NCI-H69 (cell line): ENCODE measurements at regions not wholly inside any gene's neighbourhood (a gene's known extent, or its start where the extent isn't known, plus 50 kb on each side); places are given as distances from the start of the nearest gene placed in this dataset.

Experiments used
- DNase-seq: peaks from one replicate; lab custom pipeline; 2025; lab: John Stamatoyannopoulos, UW

DNA sequence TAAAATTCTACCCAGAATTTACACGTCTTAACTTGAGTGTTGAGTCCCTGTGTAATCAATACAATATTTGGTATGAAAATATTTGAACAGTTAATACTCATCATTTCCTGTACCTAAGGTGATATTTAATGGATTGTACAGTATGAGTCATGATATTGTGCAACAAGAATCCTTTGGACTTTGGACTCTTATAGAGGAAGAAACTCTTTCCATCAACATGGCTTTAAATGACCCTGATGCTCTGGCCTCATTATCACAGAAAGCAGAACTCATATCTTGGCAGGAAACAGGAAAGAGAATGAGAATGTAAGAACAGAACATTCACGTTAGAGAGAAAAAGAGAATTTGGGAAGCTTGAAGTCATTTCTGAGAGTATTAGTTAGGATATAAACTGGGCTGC is 168.8 kb upstream of the B3GALT2 start:
- peak; percentile 87 for DNase-seq

DNA sequence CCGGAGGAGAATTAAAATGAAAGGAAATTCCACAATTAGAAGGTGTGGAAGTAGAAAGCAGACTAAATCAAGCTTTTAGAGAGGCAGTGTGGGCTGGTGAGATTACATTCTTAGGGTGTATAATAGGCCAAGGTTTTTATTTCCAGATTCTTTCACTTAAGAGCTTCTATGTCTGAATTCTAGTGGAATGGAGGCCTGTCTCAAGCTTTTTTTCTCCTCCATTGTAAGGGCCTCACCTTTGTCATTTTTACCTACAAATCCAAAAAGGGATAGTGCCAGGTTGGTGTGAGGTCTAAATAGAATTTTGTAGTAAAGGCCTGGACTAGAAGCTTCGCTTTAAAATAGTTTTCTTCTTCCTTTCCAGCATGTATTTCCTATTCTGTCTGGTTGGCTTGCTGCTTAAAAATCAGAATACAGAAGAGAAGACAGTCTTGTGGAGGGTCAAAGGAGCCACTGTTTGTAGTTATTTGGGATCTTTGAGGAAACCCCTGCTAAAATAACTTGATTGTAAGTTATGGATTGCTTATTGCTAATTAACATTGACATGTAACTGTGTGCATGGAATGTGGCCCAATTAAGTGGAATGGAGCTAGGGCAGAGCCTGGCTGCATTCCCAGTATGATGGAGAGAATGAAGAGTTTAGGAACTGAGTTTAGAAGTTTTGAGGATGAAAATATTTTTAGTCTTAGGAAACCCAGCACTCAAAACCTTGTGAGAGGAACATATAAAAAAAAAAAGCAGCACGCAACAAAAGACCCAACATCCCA is 162.5 kb upstream of the B3GALT2 start:
- no peak for DNase-seq

DNA sequence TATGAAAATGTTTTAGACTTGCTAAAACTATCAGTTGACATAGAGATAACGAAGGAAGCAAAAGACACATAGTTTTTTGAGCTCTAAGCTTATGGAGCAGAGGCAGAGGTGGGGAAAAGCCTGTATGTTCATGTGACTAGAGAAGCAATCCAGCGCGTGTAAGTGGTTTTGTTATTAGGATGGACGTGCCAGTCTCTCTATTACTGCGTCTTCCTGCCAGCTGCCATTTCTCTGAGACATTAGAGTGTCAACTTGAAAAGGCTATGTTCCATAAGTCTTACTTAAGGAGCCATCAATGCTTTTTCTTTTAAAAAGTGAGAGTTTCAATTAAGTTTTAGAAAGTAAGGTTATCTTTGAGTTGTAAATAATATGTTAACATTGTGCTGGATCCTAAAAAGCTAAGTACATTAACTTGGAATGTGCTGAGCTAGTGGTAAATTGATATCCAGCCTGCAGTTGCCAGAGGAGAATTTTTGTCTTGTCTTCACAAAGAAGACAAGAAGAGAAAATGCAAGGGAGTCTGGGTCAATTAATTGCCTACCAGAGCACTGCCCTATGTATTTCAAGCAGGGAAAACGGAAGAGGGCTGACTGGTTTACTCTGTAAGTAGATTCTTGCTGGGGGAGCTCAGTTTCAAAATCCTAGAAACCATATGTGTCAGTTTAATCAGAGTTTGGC is 161.8 kb upstream of the B3GALT2 start:
- DNase-seq: no peak

DNA sequence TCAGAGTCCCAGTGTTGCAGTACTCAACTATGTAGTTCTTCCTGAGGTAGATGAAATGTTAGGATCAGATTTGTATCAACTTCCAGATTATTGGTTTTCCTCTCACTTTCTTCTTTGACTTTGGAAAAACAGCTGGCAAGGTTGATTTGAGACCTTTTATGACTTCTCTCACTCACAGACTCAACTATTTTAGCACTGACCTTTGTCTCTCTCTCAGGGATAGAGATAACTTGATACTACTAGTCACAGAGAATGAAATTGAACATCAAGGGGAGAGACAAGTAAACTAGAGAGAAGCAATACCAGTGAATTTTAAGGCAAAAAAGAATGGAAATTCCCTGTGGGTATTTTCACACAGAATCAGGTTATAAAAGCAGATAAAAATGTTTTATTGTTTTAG is 159.7 kb upstream of the B3GALT2 start:
- DNase-seq: no peak

DNA sequence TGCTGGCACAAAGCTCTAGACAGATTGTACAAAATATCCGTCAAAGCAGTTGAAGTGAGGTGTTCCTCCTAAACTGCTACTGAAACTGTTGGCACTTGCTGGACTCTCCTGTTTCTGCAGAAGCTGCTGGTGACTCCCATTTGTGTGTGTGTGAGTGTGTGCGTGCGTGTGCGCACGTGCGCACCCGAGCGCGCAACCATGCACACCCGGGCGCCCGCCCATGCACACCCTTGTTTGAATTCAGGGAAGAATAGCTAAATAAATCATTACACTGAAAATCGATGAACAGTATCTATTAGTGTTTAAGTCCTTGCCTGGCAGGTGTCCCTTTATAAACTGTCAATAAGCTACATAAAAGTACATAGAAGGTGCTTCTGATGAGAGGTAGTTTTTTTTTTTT is 156.4 kb upstream of the B3GALT2 start:
- no peak for DNase-seq

DNA sequence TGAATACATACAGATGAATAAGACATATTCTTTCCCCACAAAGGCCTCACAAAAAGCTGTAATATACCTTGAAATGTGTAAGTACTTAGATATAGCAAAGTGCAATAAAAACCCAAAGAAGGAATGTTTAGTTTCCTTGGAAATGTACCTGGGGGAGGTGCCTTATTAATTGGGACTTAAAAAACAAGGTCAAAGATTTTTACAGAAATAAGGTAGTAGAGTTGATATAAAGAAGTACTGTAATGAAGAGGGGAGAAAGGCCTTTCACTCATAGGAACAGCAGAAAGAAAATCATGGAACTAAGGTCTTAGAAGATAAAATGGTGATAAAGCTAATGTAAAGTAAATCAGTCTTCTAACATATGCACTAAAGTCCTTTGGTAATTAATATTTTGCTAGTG is 153.9 kb upstream of the B3GALT2 start:
- no peak for DNase-seq

DNA sequence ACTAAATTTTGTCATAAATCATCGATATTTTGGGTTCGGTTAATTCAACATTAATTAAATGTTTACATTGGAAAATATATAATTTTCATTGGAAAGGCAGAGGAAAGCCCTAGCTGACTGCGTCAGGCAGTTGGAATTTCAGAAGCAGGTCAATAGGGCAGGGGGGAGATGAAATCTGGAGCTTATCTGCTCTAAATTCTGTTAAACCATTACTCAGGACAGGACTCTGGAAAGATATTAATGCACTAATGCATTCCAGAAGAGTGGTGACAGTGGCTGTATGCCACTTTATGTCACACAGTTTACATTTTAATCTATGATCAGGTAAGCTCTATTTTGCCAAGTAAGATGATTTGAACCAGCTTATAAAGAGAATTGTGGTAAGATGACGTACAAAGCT is 153.0 kb upstream of the B3GALT2 start:
- DNase-seq: no peak

DNA sequence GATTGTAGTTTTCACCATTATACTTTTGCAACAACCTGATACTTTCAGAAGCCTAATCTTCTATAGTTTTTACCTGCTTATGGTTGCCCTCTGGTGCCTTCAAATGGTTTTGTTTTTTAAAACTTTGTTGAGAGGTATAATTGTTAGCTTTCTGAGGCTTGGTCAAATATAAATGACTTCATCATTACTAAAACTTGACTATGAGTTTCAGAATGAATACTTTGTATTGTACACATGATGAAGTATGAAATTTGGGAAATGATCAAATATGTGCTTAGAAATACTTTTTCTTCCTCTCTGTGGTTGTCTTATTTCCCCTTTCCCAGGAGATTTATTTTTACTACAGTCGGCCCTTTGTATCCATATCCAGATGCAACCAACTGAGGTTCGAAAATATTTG is 151.8 kb upstream of the B3GALT2 start:
- peak; percentile 37 for DNase-seq

DNA sequence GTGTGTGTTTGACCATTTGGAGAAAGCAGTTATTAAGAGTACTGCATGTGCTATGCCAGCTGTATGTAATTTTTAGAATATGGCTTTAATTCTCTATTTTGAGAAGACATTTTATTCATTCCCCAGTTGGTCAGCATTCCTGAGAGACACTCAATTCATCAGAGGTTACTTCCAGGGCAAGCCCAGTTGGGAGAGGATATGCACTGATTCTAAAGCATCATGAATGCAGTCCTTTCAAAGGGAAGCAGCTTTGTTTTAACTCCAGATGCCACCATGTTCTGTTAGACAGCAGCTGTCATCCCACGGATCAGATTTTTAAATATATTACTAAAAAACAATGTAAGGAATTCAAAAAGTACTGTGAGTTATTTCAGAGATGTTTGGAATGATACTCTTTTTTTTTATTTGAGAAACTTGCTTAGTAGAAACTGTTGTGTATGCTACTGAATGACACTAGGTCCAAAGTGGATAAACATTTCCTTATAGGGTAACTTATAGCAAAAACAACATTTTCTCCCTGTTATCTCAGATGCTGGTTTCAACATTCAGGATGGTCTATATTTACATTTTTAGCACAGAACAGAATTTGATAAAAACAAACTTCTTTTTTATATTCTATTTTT is 149.5 kb upstream of the B3GALT2 start:
- DNase-seq: no peak

DNA sequence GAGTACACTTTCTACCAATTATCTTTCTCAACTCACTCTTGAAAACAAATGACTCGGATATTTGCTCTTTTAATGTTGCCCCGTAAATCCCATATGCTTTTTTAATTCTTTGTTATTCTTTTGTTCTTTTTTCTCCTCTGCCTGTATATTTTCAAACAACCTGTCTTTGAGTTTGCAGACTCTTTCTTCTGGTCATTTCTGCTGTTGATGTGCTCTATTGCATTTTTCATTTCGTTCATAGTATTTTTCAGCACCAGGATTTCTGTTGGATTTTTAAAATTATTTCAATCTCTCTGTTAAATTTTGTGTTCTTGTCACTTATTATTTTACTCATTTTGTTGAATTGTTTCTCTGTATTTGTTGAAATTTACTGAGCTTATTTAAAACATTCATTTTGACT is 146.8 kb upstream of the B3GALT2 start:
- DNase-seq: no peak

DNA sequence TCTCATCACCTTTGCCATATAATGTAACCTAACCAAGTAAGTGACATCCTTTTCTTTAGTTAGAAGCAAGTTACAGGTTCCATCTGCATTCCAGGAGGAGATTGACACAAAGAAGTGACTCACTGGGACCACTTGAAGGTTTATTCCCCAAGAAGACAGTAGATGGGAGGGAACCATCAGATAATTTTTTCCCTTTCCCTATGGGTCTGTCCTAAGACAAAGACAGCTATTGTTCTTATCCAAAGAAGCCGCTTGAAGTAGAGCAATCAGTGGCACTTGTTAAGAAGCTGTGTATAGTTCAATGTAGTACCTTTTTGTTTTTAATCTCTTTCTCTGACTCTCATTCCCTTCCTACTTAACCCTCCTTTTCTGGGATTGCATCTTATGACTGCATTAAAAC is 139.9 kb upstream of the B3GALT2 start:
- no peak for DNase-seq

DNA sequence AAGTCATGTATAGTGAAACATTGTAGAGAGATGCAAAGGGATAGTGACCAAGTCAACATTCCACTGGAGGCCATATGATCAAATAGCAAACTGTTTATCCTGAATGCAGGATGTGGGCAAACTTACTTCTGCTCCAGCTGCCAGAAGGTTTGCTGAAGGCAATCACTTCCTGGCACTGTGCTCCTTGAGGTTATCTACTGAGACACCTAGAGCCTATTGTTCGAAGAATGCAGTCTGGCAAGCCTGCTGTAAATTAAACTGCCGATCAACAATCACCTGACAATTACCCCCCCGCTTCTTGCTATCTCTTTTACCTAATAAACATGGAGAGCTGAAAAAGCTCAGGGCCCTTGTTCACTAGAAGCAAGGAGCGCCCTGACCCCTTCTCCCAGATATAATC is 139.4 kb upstream of the B3GALT2 start:
- DNase-seq: no peak

DNA sequence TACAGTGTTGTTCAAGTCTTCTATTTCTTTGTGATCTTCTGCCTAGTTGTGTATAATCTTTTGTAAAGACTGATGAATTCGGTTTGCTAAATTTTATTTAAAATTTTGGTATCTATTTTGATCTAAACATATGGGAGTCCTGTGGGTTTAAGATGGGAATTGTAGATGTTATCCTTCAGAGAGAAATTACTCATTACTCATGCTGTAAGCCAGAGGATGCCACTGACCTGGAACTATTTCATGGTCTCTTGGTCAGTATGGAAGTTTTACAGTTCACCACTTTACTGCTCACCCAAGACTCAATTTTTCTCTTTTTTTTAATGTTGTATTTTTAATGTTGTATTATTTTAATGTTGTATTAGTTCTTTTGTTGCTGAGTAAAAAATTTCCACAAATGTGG is 138.6 kb upstream of the B3GALT2 start:
- DNase-seq: no peak

DNA sequence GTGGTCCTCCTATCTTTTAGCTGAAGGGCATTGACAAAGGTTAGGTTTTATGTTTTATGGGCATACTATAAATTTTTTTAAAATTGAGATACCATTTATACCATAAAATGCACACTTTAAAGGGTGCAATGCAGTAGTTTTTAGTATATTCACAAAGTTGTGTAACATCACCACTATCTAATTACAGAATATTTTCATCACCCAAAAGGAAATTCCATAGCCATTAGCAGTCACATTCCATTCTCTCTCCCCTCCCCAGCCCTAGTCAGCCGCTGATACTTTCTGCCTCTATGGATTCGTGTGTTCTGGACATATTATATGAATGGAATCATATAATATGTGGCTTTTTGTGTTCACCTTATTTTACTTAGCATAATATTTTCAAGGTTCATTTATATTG is 135.8 kb upstream of the B3GALT2 start:
- DNase-seq: no peak

DNA sequence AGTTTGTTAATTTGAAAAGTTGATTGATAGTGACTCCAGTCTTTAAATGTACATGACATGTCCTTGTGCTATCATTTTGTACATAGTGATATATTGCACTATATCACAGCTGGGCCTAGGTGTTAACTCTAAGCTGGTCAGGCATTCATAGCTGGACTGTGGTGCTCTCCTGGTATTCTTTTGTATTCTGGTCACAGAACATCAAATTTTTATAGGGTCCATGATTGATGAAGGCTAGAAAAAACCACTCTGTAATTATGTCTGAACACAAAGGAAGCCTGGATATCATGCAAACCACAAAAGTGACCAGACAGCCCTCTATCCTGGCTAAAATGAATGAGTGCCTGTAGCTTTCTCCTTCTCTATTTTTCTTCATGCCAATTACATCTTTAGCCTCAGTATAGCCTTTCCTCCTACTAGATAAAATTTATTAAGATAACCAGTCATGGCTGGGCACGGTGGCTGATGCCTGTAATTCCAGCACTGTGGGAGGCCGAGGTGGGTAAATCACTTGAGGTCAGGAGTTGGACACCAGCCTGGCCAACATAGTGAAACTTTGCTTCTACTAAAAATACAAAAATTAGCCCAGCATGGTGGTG is 134.9 kb upstream of the B3GALT2 start:
- peak; percentile 94 for DNase-seq

DNA sequence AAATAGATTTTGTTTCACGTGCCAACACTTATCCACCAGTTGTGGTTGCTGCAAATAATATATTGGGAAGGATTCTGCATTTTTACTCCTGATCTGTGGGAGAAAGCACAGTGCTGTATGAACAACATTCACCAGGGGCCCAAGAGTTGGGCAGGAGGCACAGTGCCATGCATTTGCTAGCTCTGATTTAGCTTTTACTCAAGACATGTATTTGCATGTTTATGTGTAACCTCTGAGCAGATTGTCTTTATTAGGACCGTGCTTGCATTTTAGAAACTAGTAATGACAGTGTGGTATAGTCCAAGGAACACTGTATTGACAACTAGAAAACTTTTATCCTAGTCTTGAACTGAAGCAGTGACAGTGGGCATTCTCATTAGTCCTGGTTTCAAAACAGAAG is 133.9 kb upstream of the B3GALT2 start:
- DNase-seq: no peak

DNA sequence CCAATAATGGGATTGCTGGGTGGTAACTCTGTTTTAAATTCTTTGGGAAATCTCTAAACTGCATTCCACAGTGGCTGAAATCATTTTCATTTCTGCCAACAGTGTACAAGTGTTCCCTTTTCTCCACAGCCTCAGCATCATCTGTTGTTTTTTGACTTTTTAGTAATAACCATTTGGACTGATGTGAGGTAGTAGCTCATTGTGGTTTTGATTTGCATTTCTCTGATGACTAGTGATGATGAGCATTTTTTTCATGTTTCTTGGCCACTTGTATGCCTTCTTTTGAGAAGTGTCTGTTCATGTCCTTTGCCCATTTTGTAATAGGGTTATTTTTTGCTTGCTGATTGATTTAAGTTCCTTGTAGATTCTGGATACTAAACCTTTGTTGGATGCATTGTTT is 131.9 kb upstream of the B3GALT2 start:
- no peak for DNase-seq

DNA sequence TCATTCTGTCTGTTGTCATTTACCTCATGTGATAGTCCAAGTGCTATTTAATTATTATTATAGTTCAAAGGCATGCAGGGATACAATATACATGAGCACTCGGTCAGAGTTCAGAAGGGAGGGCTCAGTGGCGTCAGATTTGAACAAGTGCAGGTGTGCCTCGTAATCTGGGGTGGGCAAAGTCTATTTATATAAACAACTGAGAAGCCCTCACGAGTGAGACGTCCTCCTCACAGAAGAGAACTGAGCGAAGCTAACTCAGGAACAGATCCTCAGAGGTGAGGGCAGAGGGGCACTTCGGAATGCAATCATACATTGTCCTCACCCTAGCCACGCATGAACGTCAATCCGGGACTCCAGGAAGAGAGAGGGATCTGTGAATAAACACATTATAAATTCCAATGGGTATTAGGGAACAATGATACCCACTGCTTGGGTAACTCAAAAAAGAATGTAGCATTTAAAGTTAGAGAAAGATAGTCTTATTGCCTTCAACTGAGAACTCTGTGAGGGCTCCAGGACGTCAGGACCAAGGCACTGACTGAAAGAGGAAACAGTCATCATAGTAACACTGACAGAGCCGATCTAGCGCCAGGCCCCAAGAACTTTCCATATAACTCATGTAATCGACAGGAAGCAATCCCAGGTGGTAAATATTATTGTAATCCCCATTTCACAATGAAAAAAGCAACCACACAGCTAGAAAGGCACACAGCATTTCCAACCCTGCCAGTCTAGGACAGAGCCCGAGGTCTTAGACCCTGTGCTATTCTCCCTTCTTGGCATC is 127.1 kb upstream of the B3GALT2 start:
- no peak for DNase-seq

DNA sequence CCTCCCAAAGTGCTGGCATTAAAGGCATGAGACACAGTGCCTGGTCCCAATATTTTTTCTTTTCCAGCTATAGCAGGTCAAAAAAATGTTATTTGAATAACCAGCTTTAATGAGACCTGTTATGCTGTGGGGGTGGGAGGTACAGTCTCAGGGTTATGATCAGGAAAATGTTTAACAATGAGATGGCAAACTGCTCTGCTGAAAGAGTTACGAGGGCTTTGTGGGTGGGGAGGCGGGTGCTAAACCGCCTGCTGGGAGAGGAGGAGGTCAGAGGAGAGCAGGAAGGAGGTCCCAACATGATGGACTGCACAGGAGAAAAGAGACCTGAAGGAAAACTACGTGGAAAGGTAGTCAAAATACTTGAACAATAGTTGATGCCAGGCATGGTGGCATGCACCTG is 126.0 kb upstream of the B3GALT2 start:
- DNase-seq: peak; percentile 18

DNA sequence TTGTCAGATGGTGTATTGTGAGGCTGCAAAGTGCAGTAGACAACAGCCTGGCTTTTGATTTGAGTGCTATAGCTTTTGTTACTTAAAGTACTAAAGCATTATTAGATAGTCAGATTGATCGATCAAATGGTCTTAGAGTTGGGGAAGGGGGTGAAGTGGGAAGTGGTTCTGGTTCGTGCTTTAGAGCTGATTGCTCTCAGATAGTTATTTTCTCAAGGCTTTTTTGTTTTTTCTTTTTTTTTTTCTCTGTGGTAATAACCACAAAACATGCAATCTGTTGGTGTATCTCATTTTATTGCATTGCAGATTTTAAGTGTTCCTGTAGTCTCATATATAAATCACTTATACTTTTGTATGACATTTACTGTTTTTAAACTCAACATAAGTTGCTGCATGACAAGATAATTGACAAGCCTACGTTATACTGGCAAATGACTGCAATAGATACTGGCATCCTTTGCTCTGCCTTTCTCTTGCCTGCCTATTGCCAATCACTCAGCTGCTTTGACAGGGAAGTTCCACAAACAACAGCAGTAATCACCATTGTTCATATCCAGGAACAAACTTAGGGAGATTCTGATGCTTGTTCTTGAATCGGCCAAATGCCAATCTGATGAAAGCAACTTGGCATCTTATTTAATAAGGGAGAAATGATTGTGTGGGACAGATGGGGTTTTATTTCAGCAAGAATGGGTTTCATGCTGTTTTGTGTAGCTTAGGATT is 125.0 kb upstream of the B3GALT2 start:
- peak; percentile 83 for DNase-seq

DNA sequence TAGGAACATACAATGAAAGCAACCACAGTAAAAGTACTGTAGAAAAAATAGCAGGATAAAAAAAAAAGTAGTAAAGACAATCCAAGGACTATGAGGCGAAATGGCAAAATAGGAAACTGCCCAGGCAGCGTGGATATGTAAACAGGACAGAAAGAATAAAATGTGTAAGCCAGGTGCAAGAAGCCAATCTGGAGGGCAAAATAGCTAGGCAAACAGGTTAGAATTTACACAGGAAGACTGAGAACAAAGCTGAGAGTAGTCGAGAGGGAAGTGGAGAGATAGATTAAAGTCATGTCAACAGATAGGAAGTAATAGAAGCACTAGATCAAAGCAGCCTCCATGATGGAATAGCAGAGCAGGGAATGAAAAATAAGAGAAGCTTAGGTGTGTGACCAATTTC is 124.2 kb upstream of the B3GALT2 start:
- peak; percentile 94 for DNase-seq
